AG04450 (cell line): ENCODE measurements at regions not wholly inside any gene's neighbourhood (a gene's known extent, or its start where the extent isn't known, plus 50 kb on each side); places are given as distances from the start of the nearest gene placed in this dataset.

Experiments
- CTCF ChIA-PET: fragments of 300-600, 350-600 bp; formaldehyde crosslinking; extraction: SDS; loops from one replicate; lab custom pipeline; 2022; ENCODE audit warnings: antibody characterized with exemption, inconsistent platforms; lab: Charles Lee
- POLR2A ChIA-PET: fragments of 350-600 bp; formaldehyde crosslinking; extraction: SDS; loops from one replicate; lab custom pipeline; 2021; ENCODE audit warnings: antibody characterized with exemption, inconsistent platforms; lab: Yijun Ruan, JAX
- DNase-seq: peaks from one replicate; pipeline ENCODE4 v3.0.0-alpha.2; 2011; ENCODE audit warnings: low read depth, low spot score
- H3K27ac ChIP-seq: one replicate; pipeline ENCODE4 v1.5.1; 2012; ENCODE audit warnings: low read depth, low read length, control low read depth
- H3K27me3 ChIP-seq: one replicate; pipeline ENCODE4 v1.6.0; 2012; ENCODE audit warnings: low read length; ENCODE audit not compliant: control insufficient read depth, insufficient read depth
- H3K4me3 ChIP-seq: 2 replicates; pipeline ENCODE4 v1.5.1; 2011; ENCODE audit warnings: mild to moderate bottlenecking, low read depth, low read length, control low read depth
- H3K9me3 ChIP-seq: 2 replicates; pipeline ENCODE4 v1.5.1; 2012; ENCODE audit warnings: low read length; ENCODE audit not compliant: control insufficient read depth, insufficient read depth
- TF ChIP-seq, protein P1 (sequence below): IDR thresholded peaks from 2 replicates; pipeline ENCODE4 v1.5.1; 2011; ENCODE audit warnings: low read depth, low read length, control low read depth, inconsistent platforms

DNA sequence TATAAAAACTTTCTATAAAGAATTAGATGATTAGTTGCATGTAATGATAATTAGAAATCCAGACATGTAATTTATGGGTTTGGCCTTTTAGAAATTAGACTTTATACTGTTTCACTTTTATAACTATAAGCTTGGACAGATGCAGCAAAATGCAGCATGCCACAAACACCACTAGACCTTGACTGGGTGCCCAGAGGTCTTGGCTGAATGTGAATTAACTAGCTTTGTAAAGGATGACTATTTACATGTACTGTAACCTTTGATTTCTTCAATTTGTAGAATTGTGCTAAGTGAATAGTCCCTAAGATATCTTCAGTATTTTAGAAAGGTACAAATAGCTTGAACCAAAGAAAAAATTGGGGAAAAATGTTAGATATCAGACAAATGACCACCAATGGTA is 2168.1 kb downstream of the MAT2B start:
- DNase-seq: no peak
- no peak overlapping the region for H3K4me3 ChIP-seq
- ChIA-PET CTCF (no interaction called here), POLR2A (no interaction called here)
- H3K9me3 ChIP-seq: peaks cover 4% of the 10 kb centered on the region; the same call in 1 of the 2 replicates
- H3K27ac ChIP-seq: no peak overlapping the region
- TF ChIP-seq, protein P1, sequence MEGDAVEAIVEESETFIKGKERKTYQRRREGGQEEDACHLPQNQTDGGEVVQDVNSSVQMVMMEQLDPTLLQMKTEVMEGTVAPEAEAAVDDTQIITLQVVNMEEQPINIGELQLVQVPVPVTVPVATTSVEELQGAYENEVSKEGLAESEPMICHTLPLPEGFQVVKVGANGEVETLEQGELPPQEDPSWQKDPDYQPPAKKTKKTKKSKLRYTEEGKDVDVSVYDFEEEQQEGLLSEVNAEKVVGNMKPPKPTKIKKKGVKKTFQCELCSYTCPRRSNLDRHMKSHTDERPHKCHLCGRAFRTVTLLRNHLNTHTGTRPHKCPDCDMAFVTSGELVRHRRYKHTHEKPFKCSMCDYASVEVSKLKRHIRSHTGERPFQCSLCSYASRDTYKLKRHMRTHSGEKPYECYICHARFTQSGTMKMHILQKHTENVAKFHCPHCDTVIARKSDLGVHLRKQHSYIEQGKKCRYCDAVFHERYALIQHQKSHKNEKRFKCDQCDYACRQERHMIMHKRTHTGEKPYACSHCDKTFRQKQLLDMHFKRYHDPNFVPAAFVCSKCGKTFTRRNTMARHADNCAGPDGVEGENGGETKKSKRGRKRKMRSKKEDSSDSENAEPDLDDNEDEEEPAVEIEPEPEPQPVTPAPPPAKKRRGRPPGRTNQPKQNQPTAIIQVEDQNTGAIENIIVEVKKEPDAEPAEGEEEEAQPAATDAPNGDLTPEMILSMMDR: no peak
- H3K27me3 ChIP-seq: no peaks in the 10 kb centered on the region

DNA sequence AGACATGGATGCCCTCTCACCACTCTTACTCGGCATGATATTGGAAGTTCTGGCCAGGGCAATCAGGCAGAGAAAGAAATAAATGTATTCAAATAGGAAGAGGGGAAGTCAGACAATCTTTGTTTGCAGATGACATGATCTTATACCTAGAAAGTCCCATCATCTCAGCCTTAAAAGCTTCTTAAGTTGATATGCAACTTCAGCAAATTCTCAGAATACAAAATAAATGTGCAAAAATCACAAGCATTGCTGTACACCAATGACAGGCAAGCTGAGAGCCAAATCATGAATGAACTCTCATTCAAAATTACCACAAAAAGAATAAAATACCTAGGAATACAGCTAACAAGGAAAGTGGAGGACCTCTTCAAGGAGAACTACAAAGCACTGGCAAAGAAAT is 2190.4 kb downstream of the MAT2B start:
- no peak overlapping the region for H3K4me3 ChIP-seq
- peaks cover 13% of the 10 kb centered on the region; the same call in 1 of the 2 replicates for H3K9me3 ChIP-seq
- POLR2A ChIA-PET: no interaction called here
- CTCF ChIA-PET: no interaction called here
- TF ChIP-seq, protein P1: no peak
- no peaks in the 10 kb centered on the region for H3K27me3 ChIP-seq
- H3K27ac ChIP-seq: no peak overlapping the region
- DNase-seq: no peak

DNA sequence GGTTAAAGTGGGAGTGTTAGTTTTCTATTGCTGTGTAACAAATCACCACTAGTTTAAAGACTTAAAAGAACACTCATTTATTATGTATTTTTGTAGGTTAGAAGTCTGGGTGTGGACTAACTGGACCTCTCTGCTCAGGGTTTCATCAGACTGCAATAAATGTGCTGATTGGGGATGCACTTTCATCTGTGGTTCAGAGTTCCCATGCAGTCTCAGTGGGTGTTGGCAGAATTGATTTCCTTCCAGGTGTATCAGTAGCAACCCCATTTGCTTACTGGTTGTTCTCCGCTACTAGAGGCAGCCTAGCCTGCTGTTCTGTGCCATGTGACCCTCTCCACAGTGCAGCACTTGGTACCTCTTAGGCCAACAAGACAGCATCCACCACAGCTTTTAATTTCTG is 2200.5 kb downstream of the MAT2B start:
- no peaks in the 10 kb centered on the region for H3K9me3 ChIP-seq
- POLR2A ChIA-PET: no interaction called here
- DNase-seq: no peak
- H3K27ac ChIP-seq: no peak overlapping the region
- no peak overlapping the region for H3K4me3 ChIP-seq
- TF ChIP-seq, protein P1: no peak
- no peaks in the 10 kb centered on the region for H3K27me3 ChIP-seq
- CTCF ChIA-PET: no interaction called here

DNA sequence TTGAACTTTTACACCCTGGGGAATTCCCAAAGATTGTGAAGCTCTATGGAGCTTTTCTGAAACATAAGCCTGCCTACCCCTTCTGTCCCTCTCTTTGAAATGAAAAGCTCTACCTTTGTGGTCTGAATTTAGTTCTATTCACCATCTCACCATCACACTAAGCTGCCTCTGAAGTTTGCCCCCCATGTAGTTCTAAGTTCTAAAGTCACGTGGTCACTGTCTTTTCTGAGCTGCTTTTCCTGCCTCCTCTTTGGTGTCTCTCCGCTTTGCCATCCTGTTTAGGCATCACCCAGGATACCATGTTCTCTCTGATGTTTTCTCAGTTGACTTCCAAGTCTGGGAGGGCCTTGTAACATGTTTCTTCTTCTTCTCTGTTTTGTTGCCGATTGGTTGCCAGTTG is 2206.6 kb downstream of the MAT2B start:
- no peak overlapping the region for H3K4me3 ChIP-seq
- TF ChIP-seq, protein P1: no peak
- no peak for DNase-seq
- ChIA-PET CTCF (no interaction called here), POLR2A (no interaction called here)
- H3K9me3 ChIP-seq: peaks cover 7% of the 10 kb centered on the region
- H3K27me3 ChIP-seq: no peaks in the 10 kb centered on the region
- no peak overlapping the region for H3K27ac ChIP-seq

DNA sequence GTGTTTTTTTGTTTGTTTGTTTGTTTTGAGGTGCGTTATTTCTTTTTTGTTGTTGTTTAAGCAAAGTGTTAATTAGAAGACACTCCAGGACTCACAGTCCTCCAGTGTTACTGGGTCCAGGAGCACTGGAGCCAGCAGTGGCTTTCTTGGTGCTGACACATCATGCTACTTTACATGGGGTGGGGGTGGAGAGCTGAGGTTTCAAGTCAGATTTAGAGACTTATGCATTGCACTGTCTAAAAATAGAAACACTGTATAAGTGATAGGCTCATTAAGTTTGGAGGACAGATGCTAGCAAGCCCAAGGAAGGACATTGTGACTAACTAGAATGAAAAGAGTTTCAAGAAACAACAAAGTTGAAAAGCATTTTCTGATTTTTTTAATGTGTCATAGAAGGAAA is 2209.2 kb downstream of the MAT2B start:
- DNase-seq: no peak
- Histone ChIP-seq H3K27me3 (no peaks in the 10 kb centered on the region), H3K4me3 (no peak overlapping the region), H3K9me3 (peaks cover 7% of the 10 kb centered on the region), H3K27ac (no peak overlapping the region)
- ChIA-PET CTCF (no interaction called here), POLR2A (no interaction called here)
- TF ChIP-seq, protein P1: no peak
